Trophoblast cell (in vitro differentiated cells and primary cell): ENCODE measurements at regions not wholly inside any gene's neighbourhood (a gene's known extent, or its start where the extent isn't known, plus 50 kb on each side); places are given as distances from the start of the nearest gene placed in this dataset.

ENCODE experiments used
- DNase-seq, 2 donors: peaks; one replicate each; pipeline ENCODE4 v3.0.0-alpha.2; 2016
- H2AFZ ChIP-seq: 2 replicates; pipeline ENCODE4 v1.6.1; 2013; ENCODE audit warnings: low read length, moderate library complexity, mild to moderate bottlenecking; ENCODE audit not compliant: insufficient read depth, poor library complexity
- H2AK5ac ChIP-seq: 2 replicates; pipeline ENCODE4 v1.6.1; 2013; ENCODE audit warnings: mild to moderate bottlenecking, low read length
- H2BK120ac ChIP-seq: 2 replicates; pipeline ENCODE4 v1.6.1; 2013; ENCODE audit warnings: low read length, mild to moderate bottlenecking, moderate library complexity; ENCODE audit not compliant: insufficient read depth, poor library complexity
- H2BK12ac ChIP-seq: 2 replicates; pipeline ENCODE4 v1.6.1; 2013; ENCODE audit warnings: mild to moderate bottlenecking, low read length, moderate library complexity
- H2BK5ac ChIP-seq: 2 replicates; pipeline ENCODE4 v1.6.1; 2013; ENCODE audit warnings: low read length, low read depth, moderate library complexity, mild to moderate bottlenecking; ENCODE audit not compliant: poor library complexity
- H3K14ac ChIP-seq: 2 replicates; pipeline ENCODE4 v1.6.1; 2013; ENCODE audit warnings: mild to moderate bottlenecking, low read length
- H3K18ac ChIP-seq: 2 replicates; pipeline ENCODE4 v1.6.1; 2013; ENCODE audit warnings: mild to moderate bottlenecking, low read length
- H3K23ac ChIP-seq: 2 replicates; pipeline ENCODE4 v1.6.1; 2013; ENCODE audit warnings: low read length
- H3K27ac ChIP-seq: 2 replicates; pipeline ENCODE4 v1.5.1; 2013; ENCODE audit warnings: low read depth, mild to moderate bottlenecking, inconsistent platforms, low read length, moderate library complexity
- H3K27me3 ChIP-seq: 2 replicates; pipeline ENCODE4 v1.6.1; 2013; ENCODE audit warnings: inconsistent platforms, mild to moderate bottlenecking, low read length, moderate library complexity; ENCODE audit not compliant: insufficient read depth
- H3K36me3 ChIP-seq, 2 experiments: 1 replicate in 1 of 2; 2 replicates in 1 of 2; pipeline ENCODE4 v1.6.1; 2013; ENCODE audit warnings: low read length in 2 of 2, mild to moderate bottlenecking in 2 of 2, moderate library complexity in 1 of 2; ENCODE audit not compliant: insufficient read depth in 2 of 2, control insufficient read depth in 1 of 2
- H3K4ac ChIP-seq: 2 replicates; pipeline ENCODE4 v1.6.1; 2013; ENCODE audit warnings: low read depth, mild to moderate bottlenecking, low read length, moderate library complexity
- H3K4me1 ChIP-seq, 2 experiments: 1 replicate in 1 of 2; 2 replicates in 1 of 2; pipeline ENCODE4 v1.6.1; 2013; ENCODE audit warnings: low read length in 2 of 2, mild to moderate bottlenecking in 2 of 2, moderate library complexity in 1 of 2; ENCODE audit not compliant: insufficient read depth in 2 of 2, control insufficient read depth in 1 of 2
- H3K4me2 ChIP-seq: 2 replicates; pipeline ENCODE4 v1.6.1; 2013; ENCODE audit warnings: inconsistent platforms, mild to moderate bottlenecking, low read length, moderate library complexity
- H3K4me3 ChIP-seq: 2 replicates; pipeline ENCODE4 v1.5.1; 2013; ENCODE audit warnings: mild to moderate bottlenecking, low read depth, low read length, inconsistent platforms
- H3K79me1 ChIP-seq: one replicate; pipeline ENCODE4 v1.6.1; 2013; ENCODE audit warnings: low read length
- H3K79me2 ChIP-seq: 2 replicates; pipeline ENCODE4 v1.6.1; 2013; ENCODE audit warnings: low read length, mild to moderate bottlenecking; ENCODE audit not compliant: control insufficient read depth, insufficient read depth, poor library complexity
- H3K9ac ChIP-seq: 2 replicates; pipeline ENCODE4 v1.6.1; 2013; ENCODE audit warnings: mild to moderate bottlenecking, low read length
- H3K9me3 ChIP-seq: 2 replicates; pipeline ENCODE4 v1.6.1; 2013; ENCODE audit warnings: low read depth, mild to moderate bottlenecking, control low read depth, inconsistent platforms, low read length; ENCODE audit not compliant: insufficient read depth
- H4K12ac ChIP-seq: 2 replicates; pipeline ENCODE4 v1.6.1; 2013; ENCODE audit warnings: low read depth, mild to moderate bottlenecking, low read length, moderate library complexity
- H4K8ac ChIP-seq: 2 replicates; pipeline ENCODE4 v1.6.1; 2013; ENCODE audit warnings: low read depth, mild to moderate bottlenecking, low read length, moderate library complexity
- H4K91ac ChIP-seq: one replicate; pipeline ENCODE4 v1.6.1; 2013; ENCODE audit warnings: low read depth, mild to moderate bottlenecking, low read length, moderate library complexity
- WGBS: extraction: QIAGEN DNeasy Blood & Tissue Kit; methylation state at CpG from one replicate; pipeline ENCODE4 v1.1.7; 2013; ENCODE audit warnings: missing lambda C conversion rate; ENCODE audit not compliant: insufficient read length, insufficient coverage; ENCODE audit errors: extremely low coverage; 5-methylcytosine and 5-hydroxymethylcytosine counted together

GRCh38 chr5:89279391-89280036, 396.5 kb upstream of the MEF2C start:
- Histone ChIP-seq H3K4me3 (no peak overlapping the region), H3K27ac (no peak overlapping the region), H3K9me3 (no peaks in the 10 kb centered on the region), H3K14ac (no peak overlapping the region), H3K4me1 (no peaks in the 10 kb centered on the region), H2BK5ac (no peak overlapping the region), H3K36me3 (no peaks in the 10 kb centered on the region), H3K27me3 (no peaks in the 10 kb centered on the region), H3K9ac (no peak overlapping the region), H2BK12ac (no peak overlapping the region), H2AFZ (no peak overlapping the region), H3K79me2 (no peaks in the 10 kb centered on the region), H3K79me1 (no peaks in the 10 kb centered on the region), H4K12ac (no peak overlapping the region), H2AK5ac (no peak overlapping the region), H3K4ac (no peak overlapping the region), H3K23ac (no peak overlapping the region), H2BK120ac (no peak overlapping the region), H3K4me2 (no peak overlapping the region), H3K18ac (no peak overlapping the region), H4K8ac (no peak overlapping the region), H4K91ac (no peak overlapping the region)
- DNase-seq, result no peak
- no CpG with 5 or more reads among the region's 5 CpGs for WGBS

DNA sequence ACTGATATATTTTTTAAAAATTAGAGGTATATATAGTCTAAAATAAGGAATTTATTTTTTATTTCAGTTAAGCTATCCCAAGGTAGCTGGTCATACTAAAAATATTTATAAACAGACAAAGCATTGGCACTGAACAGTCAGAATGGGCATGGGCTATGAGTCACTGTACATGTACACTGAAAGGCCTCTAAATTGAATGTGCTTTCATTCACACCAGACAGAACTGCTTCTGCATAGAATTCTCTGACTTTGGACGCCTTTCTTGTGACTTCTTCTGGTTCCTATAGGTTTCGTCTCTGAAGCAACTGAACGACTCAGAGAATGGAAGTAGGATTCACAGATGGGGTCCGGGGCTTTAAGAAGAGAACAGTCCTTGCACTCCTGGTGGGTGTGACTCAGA, 394.8 kb upstream of the MEF2C start:
- H2AFZ ChIP-seq, result no peak overlapping the region
- no peaks in the 10 kb centered on the region for H3K27me3 ChIP-seq
- H2BK120ac ChIP-seq, result no peak overlapping the region
- no peak overlapping the region for H2BK12ac ChIP-seq
- no peak overlapping the region for H3K18ac ChIP-seq
- H3K79me2 ChIP-seq, result no peaks in the 10 kb centered on the region
- H3K9ac ChIP-seq, result no peak overlapping the region
- H3K36me3 ChIP-seq, result no peaks in the 10 kb centered on the region
- no peak overlapping the region for H3K23ac ChIP-seq
- H3K4me2 ChIP-seq, result no peak overlapping the region
- no peak overlapping the region for H3K4ac ChIP-seq
- H3K79me1 ChIP-seq, result no peaks in the 10 kb centered on the region
- no peaks in the 10 kb centered on the region for H3K9me3 ChIP-seq
- no peak overlapping the region for H3K4me3 ChIP-seq
- H4K91ac ChIP-seq, result no peak overlapping the region
- H4K12ac ChIP-seq, result no peak overlapping the region
- H2BK5ac ChIP-seq, result no peak overlapping the region
- no peak overlapping the region for H2AK5ac ChIP-seq
- no peak overlapping the region for H3K27ac ChIP-seq
- H3K4me1 ChIP-seq, result no peaks in the 10 kb centered on the region
- WGBS, result no CpG with 5 or more reads among the region's 4 CpGs
- no peak overlapping the region for H4K8ac ChIP-seq
- DNase-seq, result no peak
- no peak overlapping the region for H3K14ac ChIP-seq

GRCh38 chr5:89276566-89277305, 393.8 kb upstream of the MEF2C start:
- no peak overlapping the region for H2BK5ac ChIP-seq
- H3K79me1 ChIP-seq, result no peaks in the 10 kb centered on the region
- no peak overlapping the region for H2AK5ac ChIP-seq
- H3K23ac ChIP-seq, result no peak overlapping the region
- H3K4me2 ChIP-seq, result no peak overlapping the region
- H2AFZ ChIP-seq, result no peak overlapping the region
- no peak overlapping the region for H2BK120ac ChIP-seq
- no peak overlapping the region for H2BK12ac ChIP-seq
- no peak overlapping the region for H3K4ac ChIP-seq
- no peak overlapping the region for H4K8ac ChIP-seq
- H3K27me3 ChIP-seq, result no peaks in the 10 kb centered on the region
- H4K91ac ChIP-seq, result no peak overlapping the region
- H3K79me2 ChIP-seq, result no peaks in the 10 kb centered on the region
- no peak overlapping the region for H3K18ac ChIP-seq
- no peak overlapping the region for H3K14ac ChIP-seq
- no peaks in the 10 kb centered on the region for H3K36me3 ChIP-seq
- no peak overlapping the region for H3K9ac ChIP-seq
- no peak overlapping the region for H3K27ac ChIP-seq
- peak; percentile 17 to 55 for DNase-seq
- no CpG with 5 or more reads among the region's 1 CpG for WGBS
- no peak overlapping the region for H4K12ac ChIP-seq
- no peaks in the 10 kb centered on the region for H3K9me3 ChIP-seq
- H3K4me3 ChIP-seq, result no peak overlapping the region
- no peaks in the 10 kb centered on the region for H3K4me1 ChIP-seq

GRCh38 chr5:89275066-89275855, 392.3 kb upstream of the MEF2C start:
- Histone ChIP-seq H3K4me1 (no peaks in the 10 kb centered on the region), H3K36me3 (no peaks in the 10 kb centered on the region), H3K9ac (no peak overlapping the region), H3K27ac (no peak overlapping the region), H3K4me2 (no peak overlapping the region), H3K4ac (no peak overlapping the region), H3K4me3 (no peak overlapping the region), H4K12ac (no peak overlapping the region), H3K27me3 (no peaks in the 10 kb centered on the region), H3K9me3 (no peaks in the 10 kb centered on the region), H3K23ac (no peak overlapping the region), H2BK12ac (no peak overlapping the region), H3K14ac (no peak overlapping the region), H2BK120ac (no peak overlapping the region), H4K91ac (no peak overlapping the region), H4K8ac (no peak overlapping the region), H3K79me2 (no peaks in the 10 kb centered on the region), H3K79me1 (no peaks in the 10 kb centered on the region), H3K18ac (no peak overlapping the region), H2AK5ac (no peak overlapping the region), H2AFZ (no peak overlapping the region), H2BK5ac (no peak overlapping the region)
- DNase-seq, result peak in 1 of 2 donors; percentile 63
- WGBS, result no CpG with 5 or more reads among the region's 4 CpGs
